Dendritic cell treated with granulocyte-macrophage colony-stimulating factor and Interleukin-4, amounts not matched to agents 40 ng/mL and 50 ng/mL, for 4 days (primary cell): ENCODE measurements at regions not wholly inside any gene's neighbourhood (a gene's known extent, or its start where the extent isn't known, plus 50 kb on each side); places are given as distances from the start of the nearest gene placed in this dataset.

Experiments
- H3K27ac Mint-ChIP-seq: one replicate; pipeline ENCODE4 v1.8.0; 2022; ENCODE audit warnings: mild to moderate bottlenecking, mixed read lengths
- H3K27me3 Mint-ChIP-seq: one replicate; pipeline ENCODE4 v1.8.0; 2022; ENCODE audit warnings: mild to moderate bottlenecking, mixed read lengths
- H3K36me3 Mint-ChIP-seq: one replicate; pipeline ENCODE4 v1.8.0; 2022; ENCODE audit warnings: low read depth, mixed read lengths
- H3K4me1 Mint-ChIP-seq: one replicate; pipeline ENCODE4 v1.8.0; 2022; ENCODE audit warnings: low read depth, mixed read lengths
- H3K4me3 Mint-ChIP-seq: one replicate; pipeline ENCODE4 v1.8.0; 2022; ENCODE audit warnings: mild to moderate bottlenecking, moderate library complexity, mixed read lengths
- H3K9me3 Mint-ChIP-seq: one replicate; pipeline ENCODE4 v1.8.0; 2022; ENCODE audit warnings: mixed read lengths
- intact Hi-C: fragments of 100-400 bp; cut with micrococcal nuclease; formaldehyde crosslinking; loops from one replicate; pipeline ENCODE4 v1.15.0; 2022

DNA sequence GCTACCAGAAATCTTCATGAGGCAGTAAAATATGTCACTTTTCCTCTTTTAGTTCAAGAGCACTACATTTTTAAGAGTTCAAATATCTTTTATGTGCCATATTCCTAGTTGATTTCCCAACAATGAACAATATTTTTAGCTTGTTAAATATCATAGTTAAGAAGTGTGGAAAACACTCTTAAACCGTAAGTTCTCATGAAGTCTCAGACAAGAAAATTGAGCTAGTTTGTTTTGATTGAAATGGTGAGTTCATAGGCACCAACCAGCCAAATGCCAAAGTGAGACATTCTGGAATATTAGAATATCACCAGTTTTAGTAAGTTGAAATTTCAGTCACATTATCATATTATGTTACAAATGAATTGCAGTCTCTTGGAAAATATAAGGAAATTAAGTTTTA is 277.2 kb upstream of the HSF2 start:
- intact Hi-C loops: no loop called here
- Mint-ChIP-seq H3K27ac (no peak overlapping the region), H3K4me1 (no peaks in the 10 kb centered on the region), H3K27me3 (no peaks in the 10 kb centered on the region), H3K9me3 (peaks cover 7% of the 10 kb centered on the region), H3K4me3 (no peak overlapping the region), H3K36me3 (no peaks in the 10 kb centered on the region)

DNA sequence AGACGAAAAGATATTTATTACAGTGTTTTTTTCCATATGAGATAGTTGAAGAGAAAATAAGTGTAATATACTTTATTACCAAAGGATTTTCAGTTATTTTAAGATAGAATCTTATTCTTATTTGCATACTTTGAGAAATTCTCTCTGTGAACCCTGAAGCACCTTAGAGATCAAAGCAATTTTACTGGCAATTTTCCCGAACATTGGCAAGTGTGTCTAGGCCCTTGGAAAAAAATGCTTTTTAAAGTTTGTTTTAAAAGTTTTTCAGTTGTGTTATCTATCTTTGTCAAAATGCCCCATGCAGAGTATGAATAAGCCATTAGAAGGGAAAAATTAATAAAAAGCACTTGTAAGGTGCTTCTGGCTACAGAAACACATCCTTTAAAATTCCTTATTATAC is 276.8 kb upstream of the HSF2 start:
- Mint-ChIP-seq H3K4me3 (no peak overlapping the region), H3K36me3 (no peaks in the 10 kb centered on the region), H3K27ac (no peak overlapping the region), H3K4me1 (no peaks in the 10 kb centered on the region), H3K27me3 (no peaks in the 10 kb centered on the region), H3K9me3 (peaks cover 7% of the 10 kb centered on the region)
- intact Hi-C loops: no loop called here

DNA sequence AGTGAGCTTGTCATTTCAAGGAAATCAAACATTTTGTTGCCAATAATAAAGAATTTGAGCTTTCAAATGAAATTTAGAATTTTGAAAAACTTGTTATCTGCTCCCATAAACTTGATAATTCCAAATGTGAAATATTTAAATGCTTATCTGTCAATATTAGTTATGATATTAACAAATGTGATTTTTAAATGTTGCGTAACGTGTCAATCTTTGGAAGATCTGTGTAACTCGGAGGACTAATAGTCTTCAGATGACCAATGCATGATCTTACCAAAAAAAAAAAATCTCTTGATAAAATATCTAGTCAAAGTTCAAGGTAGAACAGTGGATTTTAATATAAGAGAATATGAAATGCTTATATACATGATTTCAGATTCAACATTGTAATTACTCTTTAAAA is 274.5 kb upstream of the HSF2 start:
- Mint-ChIP-seq H3K36me3 (no peaks in the 10 kb centered on the region), H3K4me1 (no peaks in the 10 kb centered on the region), H3K27me3 (no peaks in the 10 kb centered on the region), H3K27ac (no peak overlapping the region), H3K9me3 (peaks cover 7% of the 10 kb centered on the region), H3K4me3 (no peak overlapping the region)
- intact Hi-C loops: no loop called here

GRCh38 chr6:122126894-122127293 is 272.6 kb upstream of the HSF2 start:
- Mint-ChIP-seq H3K27me3 (no peaks in the 10 kb centered on the region), H3K4me1 (no peaks in the 10 kb centered on the region), H3K9me3 (no peaks in the 10 kb centered on the region), H3K36me3 (no peaks in the 10 kb centered on the region), H3K4me3 (no peak overlapping the region), H3K27ac (no peak overlapping the region)
- intact Hi-C loops: no loop called here

GRCh38 chr6:122128445-122128844 is 271.0 kb upstream of the HSF2 start:
- Mint-ChIP-seq H3K36me3 (no peaks in the 10 kb centered on the region), H3K9me3 (no peaks in the 10 kb centered on the region), H3K27ac (no peak overlapping the region), H3K4me1 (no peaks in the 10 kb centered on the region), H3K27me3 (no peaks in the 10 kb centered on the region), H3K4me3 (no peak overlapping the region)
- intact Hi-C loops: no loop called here

- Mint-ChIP-seq H3K27me3 (no peaks in the 10 kb centered on the region), H3K36me3 (no peaks in the 10 kb centered on the region), H3K9me3 (no peaks in the 10 kb centered on the region), H3K27ac (no peak overlapping the region), H3K4me3 (no peak overlapping the region), H3K4me1 (no peaks in the 10 kb centered on the region)
- intact Hi-C loops: no loop called here
Observed at GRCh38 chr6:122129313-122130025, 270.0 kb upstream of the HSF2 start.

- no peaks in the 10 kb centered on the region for H3K36me3 Mint-ChIP-seq
- no peaks in the 10 kb centered on the region for H3K4me1 Mint-ChIP-seq
Observed at GRCh38 chr6:122130026-122130348, 269.5 kb upstream of the HSF2 start.

DNA sequence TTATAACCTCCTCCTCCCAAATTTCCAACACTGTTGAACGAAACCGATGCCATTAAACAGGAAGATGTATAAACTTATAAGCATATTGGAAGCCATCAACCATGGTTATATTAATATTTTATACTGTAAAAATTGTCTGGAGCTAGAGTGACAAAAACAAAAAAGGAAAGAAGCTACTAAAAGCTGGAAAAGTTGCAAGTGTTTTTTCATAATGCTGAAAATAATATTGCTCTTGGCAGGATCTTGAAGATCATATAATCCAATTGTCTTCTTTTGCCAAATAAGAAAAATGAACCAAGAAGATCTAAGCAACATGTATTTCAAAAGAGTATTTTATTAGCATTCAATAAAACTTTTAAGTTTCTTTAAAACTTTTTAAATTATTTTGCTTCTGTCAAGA is 268.9 kb upstream of the HSF2 start:
- H3K27me3 Mint-ChIP-seq: no peaks in the 10 kb centered on the region
- H3K36me3 Mint-ChIP-seq: no peaks in the 10 kb centered on the region
- H3K4me3 Mint-ChIP-seq: no peak overlapping the region
- intact Hi-C loops: no loop called here
- H3K9me3 Mint-ChIP-seq: no peaks in the 10 kb centered on the region
- H3K27ac Mint-ChIP-seq: no peak overlapping the region
- H3K4me1 Mint-ChIP-seq: no peaks in the 10 kb centered on the region

More at GRCh38 chr6:122130026-122130348, 269.5 kb upstream of the HSF2 start:
- Mint-ChIP-seq H3K27ac (no peak overlapping the region), H3K9me3 (no peaks in the 10 kb centered on the region), H3K4me3 (no peak overlapping the region), H3K27me3 (no peaks in the 10 kb centered on the region)
- intact Hi-C loops: no loop called here

DNA sequence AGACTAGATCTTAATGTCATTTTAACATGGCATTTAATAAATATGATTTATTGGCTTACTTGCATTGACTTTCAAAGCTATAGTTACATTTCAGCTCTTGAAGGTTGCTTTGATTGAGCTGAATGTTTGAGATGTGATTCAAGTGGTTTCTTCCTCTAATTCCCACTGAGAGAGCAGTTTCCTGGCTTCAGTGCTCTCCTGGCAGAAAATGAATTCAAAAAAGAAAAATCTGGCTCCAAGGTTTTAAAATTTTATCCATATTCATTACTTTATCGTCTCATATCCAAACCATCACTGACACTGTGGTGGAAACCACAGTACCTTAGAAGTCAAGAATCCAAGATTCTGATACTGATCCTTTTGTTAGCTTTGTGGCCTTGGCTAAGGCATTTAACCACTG is 263.1 kb upstream of the HSF2 start:
- Mint-ChIP-seq H3K9me3 (no peaks in the 10 kb centered on the region), H3K27me3 (no peaks in the 10 kb centered on the region), H3K36me3 (no peaks in the 10 kb centered on the region), H3K27ac (no peak overlapping the region), H3K4me3 (no peak overlapping the region), H3K4me1 (no peaks in the 10 kb centered on the region)
- intact Hi-C loops: no loop called here

DNA sequence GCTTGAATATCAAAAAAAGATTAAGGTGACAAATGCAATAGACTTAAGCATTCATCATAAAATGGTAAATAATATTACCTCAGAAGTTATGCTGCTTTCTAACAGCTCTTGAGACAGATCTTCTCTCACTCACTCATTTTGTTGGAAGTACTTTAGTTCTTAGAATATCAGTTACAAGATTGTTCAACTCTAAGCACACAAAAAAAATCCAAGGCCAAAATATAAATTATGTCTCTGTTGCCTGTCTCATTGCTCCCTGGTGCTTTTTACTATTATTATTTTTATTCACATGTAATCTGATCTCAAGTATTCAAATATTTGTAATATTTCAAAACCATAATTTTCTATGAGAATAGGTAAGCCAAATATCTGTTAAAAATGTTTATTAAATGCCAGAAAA is 259.4 kb upstream of the HSF2 start:
- H3K4me3 Mint-ChIP-seq: no peak overlapping the region
- H3K9me3 Mint-ChIP-seq: no peaks in the 10 kb centered on the region
- intact Hi-C loops: no loop called here
- H3K36me3 Mint-ChIP-seq: no peaks in the 10 kb centered on the region
- no peak overlapping the region for H3K27ac Mint-ChIP-seq
- H3K27me3 Mint-ChIP-seq: no peaks in the 10 kb centered on the region
- no peaks in the 10 kb centered on the region for H3K4me1 Mint-ChIP-seq

- Mint-ChIP-seq H3K27me3 (no peaks in the 10 kb centered on the region), H3K27ac (no peak overlapping the region), H3K4me1 (no peaks in the 10 kb centered on the region), H3K4me3 (no peak overlapping the region), H3K36me3 (no peaks in the 10 kb centered on the region), H3K9me3 (no peaks in the 10 kb centered on the region)
- intact Hi-C loops: no loop called here
Observed at GRCh38 chr6:122141246-122141645, 258.2 kb upstream of the HSF2 start.

DNA sequence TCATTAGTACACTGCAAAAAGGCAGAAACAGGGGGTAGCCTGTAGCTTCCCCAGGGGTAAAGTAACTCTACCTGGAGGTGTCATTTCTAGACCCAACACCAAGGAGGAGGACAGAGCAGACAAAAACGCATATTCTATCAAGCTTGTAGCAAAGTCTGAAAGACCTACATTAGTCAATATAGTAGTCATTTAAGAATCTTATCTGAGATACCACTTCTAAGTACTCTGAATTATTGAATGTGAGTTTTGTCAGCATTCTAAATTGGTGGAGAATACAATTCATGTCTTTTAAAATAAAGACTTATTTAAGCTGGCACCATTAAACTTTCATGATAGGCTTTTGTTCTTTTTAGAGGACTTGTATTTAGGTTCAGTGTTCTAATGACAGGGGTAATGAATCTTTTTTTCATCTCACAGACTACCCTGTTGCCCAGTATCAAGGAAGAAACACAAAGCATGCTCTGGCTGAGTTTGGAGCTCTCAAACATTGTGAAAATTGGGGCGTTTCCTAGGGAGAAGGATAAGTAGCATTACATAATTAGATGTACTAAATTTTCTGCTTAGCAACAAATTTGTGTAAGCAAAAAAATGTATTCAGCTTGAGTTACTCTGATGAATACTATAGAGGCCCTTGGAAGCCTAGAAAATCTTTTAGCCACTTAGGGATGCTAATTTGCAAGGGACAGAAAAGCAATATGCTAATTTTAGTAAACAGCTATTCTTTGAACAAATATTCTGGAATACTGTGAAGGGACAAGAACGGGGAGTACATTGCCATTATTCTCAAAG is 255.4 kb upstream of the HSF2 start:
- H3K9me3 Mint-ChIP-seq: no peaks in the 10 kb centered on the region

DNA sequence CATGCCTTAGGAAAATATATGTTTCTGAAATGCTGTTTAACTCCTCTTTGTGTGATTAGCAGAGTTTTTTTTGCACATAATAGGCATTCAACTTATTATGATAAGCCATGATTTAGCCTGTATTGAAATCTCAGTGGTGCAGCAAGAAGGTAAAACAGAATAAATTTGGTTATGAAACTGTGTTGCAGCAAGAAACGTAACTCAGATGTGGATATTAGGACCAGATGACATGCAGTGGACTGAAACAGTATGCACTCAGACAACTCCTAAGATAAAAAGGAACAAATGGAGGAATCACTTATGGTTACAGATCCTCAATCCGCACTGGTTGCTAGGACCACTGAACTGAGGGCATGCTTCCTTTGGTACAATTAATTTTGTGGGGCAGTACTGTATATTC is 254.2 kb upstream of the HSF2 start:
- Mint-ChIP-seq H3K4me3 (no peak overlapping the region), H3K4me1 (no peaks in the 10 kb centered on the region), H3K9me3 (no peaks in the 10 kb centered on the region), H3K36me3 (no peaks in the 10 kb centered on the region), H3K27ac (no peak overlapping the region), H3K27me3 (no peaks in the 10 kb centered on the region)
- intact Hi-C loops: no loop called here

More for the DNA sequence above, 255.4 kb upstream of the HSF2 start:
- intact Hi-C loops: no loop called here
- Mint-ChIP-seq H3K4me1 (no peaks in the 10 kb centered on the region), H3K27me3 (no peaks in the 10 kb centered on the region), H3K36me3 (no peaks in the 10 kb centered on the region), H3K27ac (no peak overlapping the region), H3K4me3 (no peak overlapping the region)

DNA sequence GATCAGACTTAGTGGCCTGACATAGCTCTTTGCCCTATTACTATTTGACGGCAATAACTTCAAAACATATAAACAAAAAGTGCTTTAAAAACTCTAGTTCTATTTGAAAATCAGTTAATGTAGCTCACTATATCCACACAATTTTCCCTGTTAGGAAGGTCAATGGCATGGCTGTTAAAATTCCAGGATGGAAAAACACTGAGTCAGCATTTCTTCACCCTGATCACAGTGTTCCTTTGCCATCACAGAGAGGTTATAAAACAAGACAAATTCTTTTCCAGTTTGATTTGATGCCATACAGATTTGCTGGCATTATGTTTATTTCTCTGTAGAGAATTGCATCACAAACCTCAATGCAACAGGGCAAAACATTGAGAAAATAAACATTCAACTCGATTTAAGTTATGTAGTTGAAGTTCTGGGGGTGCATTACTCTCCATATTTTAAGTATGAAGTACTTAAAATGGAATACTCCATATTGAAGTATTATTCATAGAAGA is 253.7 kb upstream of the HSF2 start:
- Mint-ChIP-seq H3K4me3 (no peak overlapping the region), H3K36me3 (no peaks in the 10 kb centered on the region), H3K27ac (no peak overlapping the region), H3K9me3 (no peaks in the 10 kb centered on the region), H3K27me3 (no peaks in the 10 kb centered on the region), H3K4me1 (no peaks in the 10 kb centered on the region)
- intact Hi-C loops: no loop called here

DNA sequence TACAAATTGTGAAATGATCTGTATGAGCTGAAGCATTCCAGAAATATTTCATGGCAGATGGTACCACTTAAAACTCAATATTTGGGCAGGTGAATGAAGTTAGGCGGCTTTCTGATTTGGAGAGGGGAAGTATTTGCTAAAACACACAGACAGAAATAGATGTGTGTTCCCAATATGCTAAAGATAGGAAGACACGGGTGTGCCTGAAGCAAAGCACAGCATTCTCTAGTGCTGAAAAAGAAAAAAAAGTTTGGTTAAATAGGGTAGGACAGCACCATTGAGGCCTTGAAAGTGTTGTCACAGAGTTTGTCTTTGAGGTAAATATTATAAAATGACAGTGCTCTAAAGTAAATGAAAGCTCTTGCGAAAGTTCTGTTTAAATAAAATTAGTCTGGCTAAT is 252.2 kb upstream of the HSF2 start:
- Mint-ChIP-seq H3K4me3 (no peak overlapping the region), H3K36me3 (no peaks in the 10 kb centered on the region), H3K27me3 (no peaks in the 10 kb centered on the region), H3K9me3 (no peaks in the 10 kb centered on the region), H3K4me1 (no peaks in the 10 kb centered on the region), H3K27ac (no peak overlapping the region)
- intact Hi-C loops: no loop called here
